HL-60 (cell line): ENCODE measurements at regions not wholly inside any gene's neighbourhood (a gene's known extent, or its start where the extent isn't known, plus 50 kb on each side); places are given as distances from the start of the nearest gene placed in this dataset.

Source experiments
- DNase-seq, 2 experiments: peaks; one replicate each; pipeline ENCODE4 v3.0.0-alpha.2; 2010 to 2020; ENCODE audit warnings: low read depth in 1 of 2, low spot score in 1 of 2
- H3K27ac ChIP-seq: fragments of 250-450 bp; sonication (Bioruptor Pico); replicated peaks from 2 replicates; pipeline ENCODE4 v1.5.1; 2020; ENCODE audit warnings: mild to moderate bottlenecking, moderate library complexity
- H3K27me3 ChIP-seq: fragments of 250-450 bp; sonication (Bioruptor Pico); 2 replicates; pipeline ENCODE4 v1.5.1; 2021; ENCODE audit warnings: mild to moderate bottlenecking, moderate library complexity; ENCODE audit not compliant: insufficient read depth, poor library complexity, severe bottlenecking
- H3K4me3 ChIP-seq: replicated peaks from 2 replicates; pipeline ENCODE4 v1.5.1; 2011; ENCODE audit warnings: mild to moderate bottlenecking, control low read depth, low read length; ENCODE audit not compliant: insufficient read depth
- GABPA ChIP-seq: IDR thresholded peaks from 2 replicates; pipeline ENCODE4 v1.6.1; 2012; ENCODE audit warnings: low read depth
- POLR2AphosphoS5 ChIP-seq: IDR thresholded peaks from 2 replicates; pipeline ENCODE4 v1.6.1; 2012; ENCODE audit warnings: low read depth
- SPI1 ChIP-seq: IDR thresholded peaks from 2 replicates; pipeline ENCODE4 v1.6.1; 2012; ENCODE audit warnings: low read depth, mild to moderate bottlenecking, borderline replicate concordance
- TF ChIP-seq, protein P1 (sequence below): IDR thresholded peaks from 2 replicates; pipeline ENCODE4 v1.6.1; 2012; ENCODE audit warnings: low read depth; ENCODE audit not compliant: insufficient replicate concordance
- TF ChIP-seq, protein P2 (sequence below): IDR thresholded peaks from one replicate; pipeline ENCODE4 v1.5.1; 2011; ENCODE audit warnings: low read length, control low read depth, inconsistent platforms; ENCODE audit not compliant: insufficient read depth

GRCh38 chr10:121426307-121426706 is 171.9 kb downstream of the FGFR2 start:
- no peaks in the 10 kb centered on the region for H3K27me3 ChIP-seq
- DNase-seq = no peak
- TF ChIP-seq, protein P1, sequence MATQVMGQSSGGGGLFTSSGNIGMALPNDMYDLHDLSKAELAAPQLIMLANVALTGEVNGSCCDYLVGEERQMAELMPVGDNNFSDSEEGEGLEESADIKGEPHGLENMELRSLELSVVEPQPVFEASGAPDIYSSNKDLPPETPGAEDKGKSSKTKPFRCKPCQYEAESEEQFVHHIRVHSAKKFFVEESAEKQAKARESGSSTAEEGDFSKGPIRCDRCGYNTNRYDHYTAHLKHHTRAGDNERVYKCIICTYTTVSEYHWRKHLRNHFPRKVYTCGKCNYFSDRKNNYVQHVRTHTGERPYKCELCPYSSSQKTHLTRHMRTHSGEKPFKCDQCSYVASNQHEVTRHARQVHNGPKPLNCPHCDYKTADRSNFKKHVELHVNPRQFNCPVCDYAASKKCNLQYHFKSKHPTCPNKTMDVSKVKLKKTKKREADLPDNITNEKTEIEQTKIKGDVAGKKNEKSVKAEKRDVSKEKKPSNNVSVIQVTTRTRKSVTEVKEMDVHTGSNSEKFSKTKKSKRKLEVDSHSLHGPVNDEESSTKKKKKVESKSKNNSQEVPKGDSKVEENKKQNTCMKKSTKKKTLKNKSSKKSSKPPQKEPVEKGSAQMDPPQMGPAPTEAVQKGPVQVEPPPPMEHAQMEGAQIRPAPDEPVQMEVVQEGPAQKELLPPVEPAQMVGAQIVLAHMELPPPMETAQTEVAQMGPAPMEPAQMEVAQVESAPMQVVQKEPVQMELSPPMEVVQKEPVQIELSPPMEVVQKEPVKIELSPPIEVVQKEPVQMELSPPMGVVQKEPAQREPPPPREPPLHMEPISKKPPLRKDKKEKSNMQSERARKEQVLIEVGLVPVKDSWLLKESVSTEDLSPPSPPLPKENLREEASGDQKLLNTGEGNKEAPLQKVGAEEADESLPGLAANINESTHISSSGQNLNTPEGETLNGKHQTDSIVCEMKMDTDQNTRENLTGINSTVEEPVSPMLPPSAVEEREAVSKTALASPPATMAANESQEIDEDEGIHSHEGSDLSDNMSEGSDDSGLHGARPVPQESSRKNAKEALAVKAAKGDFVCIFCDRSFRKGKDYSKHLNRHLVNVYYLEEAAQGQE = no peak
- no peak for TF ChIP-seq SPI1
- TF ChIP-seq, protein P2, sequence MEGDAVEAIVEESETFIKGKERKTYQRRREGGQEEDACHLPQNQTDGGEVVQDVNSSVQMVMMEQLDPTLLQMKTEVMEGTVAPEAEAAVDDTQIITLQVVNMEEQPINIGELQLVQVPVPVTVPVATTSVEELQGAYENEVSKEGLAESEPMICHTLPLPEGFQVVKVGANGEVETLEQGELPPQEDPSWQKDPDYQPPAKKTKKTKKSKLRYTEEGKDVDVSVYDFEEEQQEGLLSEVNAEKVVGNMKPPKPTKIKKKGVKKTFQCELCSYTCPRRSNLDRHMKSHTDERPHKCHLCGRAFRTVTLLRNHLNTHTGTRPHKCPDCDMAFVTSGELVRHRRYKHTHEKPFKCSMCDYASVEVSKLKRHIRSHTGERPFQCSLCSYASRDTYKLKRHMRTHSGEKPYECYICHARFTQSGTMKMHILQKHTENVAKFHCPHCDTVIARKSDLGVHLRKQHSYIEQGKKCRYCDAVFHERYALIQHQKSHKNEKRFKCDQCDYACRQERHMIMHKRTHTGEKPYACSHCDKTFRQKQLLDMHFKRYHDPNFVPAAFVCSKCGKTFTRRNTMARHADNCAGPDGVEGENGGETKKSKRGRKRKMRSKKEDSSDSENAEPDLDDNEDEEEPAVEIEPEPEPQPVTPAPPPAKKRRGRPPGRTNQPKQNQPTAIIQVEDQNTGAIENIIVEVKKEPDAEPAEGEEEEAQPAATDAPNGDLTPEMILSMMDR = no peak
- TF ChIP-seq GABPA = no peak
- TF ChIP-seq POLR2AphosphoS5 = no peak
- no peak overlapping the region for H3K27ac ChIP-seq
- no peak overlapping the region for H3K4me3 ChIP-seq
